ENCODE measurements at regions not wholly inside any gene's neighbourhood (a gene's known extent, or its start where the extent isn't known, plus 50 kb on each side); places are given as distances from the start of the nearest gene placed in this dataset.

DNA sequence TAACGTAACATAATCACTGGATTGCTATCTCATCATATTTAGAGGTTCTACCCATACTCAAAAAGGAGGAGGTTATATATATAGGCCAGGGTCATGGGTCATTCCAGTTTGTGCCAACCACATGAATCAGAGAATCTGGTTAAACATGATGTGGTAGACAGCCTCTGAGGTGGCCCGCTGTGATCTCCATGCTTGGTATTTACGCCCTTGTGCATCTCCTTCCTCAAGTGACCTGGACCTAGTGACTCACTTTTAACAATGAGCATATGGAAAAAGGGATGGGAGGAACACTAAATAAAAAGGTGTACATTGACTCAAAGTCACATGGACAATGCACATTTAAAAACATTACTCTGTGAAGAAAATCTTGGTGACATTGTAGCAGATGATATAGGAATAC lies 77.7 kb upstream of the CTNND2 start:
- TF ChIP-seq MEIS1 (CRISPR knock-in tag; IDR thresholded peaks at IDR 0.05; ENCODE audit: borderline replicate concordance) (no peak), ZNF791 (tag by site-specific recombination; IDR thresholded peaks at IDR 0.05) (no peak)
